Progenitor cell of endocrine pancreas (in vitro differentiated cells): ENCODE measurements at regions not wholly inside any gene's neighbourhood (a gene's known extent, or its start where the extent isn't known, plus 50 kb on each side); places are given as distances from the start of the nearest gene placed in this dataset.

Source experiments
- DNase-seq: peaks from one replicate; pipeline ENCODE4 v3.0.0; 2021; ENCODE audit warnings: low spot score; ENCODE audit not compliant: unreplicated experiment
- H3K27ac Mint-ChIP-seq: 2 replicates; pipeline ENCODE4 v1.8.0; 2021; ENCODE audit warnings: mild to moderate bottlenecking, moderate library complexity, mixed read lengths
- H3K27me3 Mint-ChIP-seq: 2 replicates; pipeline ENCODE4 v1.8.0; 2021; ENCODE audit warnings: mixed read lengths
- H3K36me3 Mint-ChIP-seq: 2 replicates; pipeline ENCODE4 v1.8.0; 2022; ENCODE audit warnings: mixed read lengths; ENCODE audit not compliant: insufficient read depth
- H3K4me1 Mint-ChIP-seq: 2 replicates; pipeline ENCODE4 v1.8.0; 2021; ENCODE audit warnings: low read depth, mixed read lengths
- H3K4me3 Mint-ChIP-seq: 2 replicates; pipeline ENCODE4 v1.8.0; 2021; ENCODE audit warnings: low read depth, mild to moderate bottlenecking, moderate library complexity, mixed read lengths
- H3K9me3 Mint-ChIP-seq: 2 replicates; pipeline ENCODE4 v1.8.0; 2021; ENCODE audit warnings: low read depth, mixed read lengths
- TF ChIP-seq, protein P1 (sequence below): fragments of 200-600 bp; sonication (generic); IDR thresholded peaks from one replicate; pipeline ENCODE4 v1.5.0; 2021; ENCODE audit warnings: antibody characterized with exemption, mild to moderate bottlenecking; ENCODE audit not compliant: unreplicated experiment

GRCh38 chr2:193776988-193777387 lies 1582.3 kb upstream of the TMEFF2 start:
- Mint-ChIP-seq H3K27ac (no peak overlapping the region), H3K36me3 (no peaks in the 10 kb centered on the region), H3K4me3 (no peak overlapping the region), H3K27me3 (no peaks in the 10 kb centered on the region), H3K4me1 (no peaks in the 10 kb centered on the region), H3K9me3 (no peaks in the 10 kb centered on the region)
- TF ChIP-seq, protein P1, sequence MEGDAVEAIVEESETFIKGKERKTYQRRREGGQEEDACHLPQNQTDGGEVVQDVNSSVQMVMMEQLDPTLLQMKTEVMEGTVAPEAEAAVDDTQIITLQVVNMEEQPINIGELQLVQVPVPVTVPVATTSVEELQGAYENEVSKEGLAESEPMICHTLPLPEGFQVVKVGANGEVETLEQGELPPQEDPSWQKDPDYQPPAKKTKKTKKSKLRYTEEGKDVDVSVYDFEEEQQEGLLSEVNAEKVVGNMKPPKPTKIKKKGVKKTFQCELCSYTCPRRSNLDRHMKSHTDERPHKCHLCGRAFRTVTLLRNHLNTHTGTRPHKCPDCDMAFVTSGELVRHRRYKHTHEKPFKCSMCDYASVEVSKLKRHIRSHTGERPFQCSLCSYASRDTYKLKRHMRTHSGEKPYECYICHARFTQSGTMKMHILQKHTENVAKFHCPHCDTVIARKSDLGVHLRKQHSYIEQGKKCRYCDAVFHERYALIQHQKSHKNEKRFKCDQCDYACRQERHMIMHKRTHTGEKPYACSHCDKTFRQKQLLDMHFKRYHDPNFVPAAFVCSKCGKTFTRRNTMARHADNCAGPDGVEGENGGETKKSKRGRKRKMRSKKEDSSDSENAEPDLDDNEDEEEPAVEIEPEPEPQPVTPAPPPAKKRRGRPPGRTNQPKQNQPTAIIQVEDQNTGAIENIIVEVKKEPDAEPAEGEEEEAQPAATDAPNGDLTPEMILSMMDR = no peak
- DNase-seq = no peak

GRCh38 chr2:193774166-193774565 lies 1579.4 kb upstream of the TMEFF2 start:
- Mint-ChIP-seq H3K4me1 (no peaks in the 10 kb centered on the region), H3K9me3 (no peaks in the 10 kb centered on the region), H3K27ac (no peak overlapping the region), H3K27me3 (no peaks in the 10 kb centered on the region), H3K4me3 (no peak overlapping the region), H3K36me3 (no peaks in the 10 kb centered on the region)
- no peak for DNase-seq
- TF ChIP-seq, protein P1 = no peak

DNA sequence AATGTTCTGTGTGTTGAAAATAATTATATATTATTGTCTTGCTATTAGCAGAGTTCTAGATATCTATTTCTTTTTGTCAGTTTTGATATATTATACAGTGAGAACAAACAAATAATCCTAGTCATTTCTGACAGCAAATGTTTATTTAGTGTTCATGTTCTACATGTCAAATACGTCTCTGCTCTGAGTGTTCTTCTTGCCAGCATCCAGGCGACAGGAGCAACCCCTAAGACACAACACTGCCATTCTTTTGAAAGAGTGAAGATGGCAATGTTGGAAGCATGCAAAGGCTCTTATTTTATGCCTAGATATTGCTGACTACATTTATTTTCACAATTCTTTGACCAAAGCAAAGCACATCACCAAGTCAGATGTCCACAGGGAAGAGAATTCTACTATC lies 1556.6 kb upstream of the TMEFF2 start:
- H3K27ac Mint-ChIP-seq = no peak overlapping the region
- no peaks in the 10 kb centered on the region for H3K27me3 Mint-ChIP-seq
- H3K9me3 Mint-ChIP-seq = no peaks in the 10 kb centered on the region
- no peak overlapping the region for H3K4me3 Mint-ChIP-seq
- no peaks in the 10 kb centered on the region for H3K36me3 Mint-ChIP-seq
- TF ChIP-seq, protein P1 = no peak
- H3K4me1 Mint-ChIP-seq = no peaks in the 10 kb centered on the region
- no peak for DNase-seq

DNA sequence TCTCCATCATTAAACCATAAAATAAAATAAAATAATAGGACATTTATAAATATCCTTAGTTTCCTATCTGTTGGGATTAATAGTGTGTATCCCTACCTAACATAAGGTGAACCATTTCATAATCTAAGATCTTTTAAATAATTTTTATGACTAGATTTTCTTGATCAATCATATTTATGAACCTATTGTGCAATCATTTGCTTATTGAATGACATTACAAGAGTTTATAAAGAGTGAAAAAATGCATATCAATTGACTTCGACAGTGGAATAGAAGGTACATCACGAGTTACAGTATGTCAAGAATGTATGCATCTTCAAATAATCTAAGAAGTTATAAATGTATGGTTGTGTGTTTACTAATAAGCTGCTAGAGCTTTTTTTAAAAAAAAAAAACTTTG lies 1554.8 kb upstream of the TMEFF2 start:
- TF ChIP-seq, protein P1 = no peak
- Mint-ChIP-seq H3K4me1 (no peaks in the 10 kb centered on the region), H3K27me3 (no peaks in the 10 kb centered on the region), H3K27ac (no peak overlapping the region), H3K36me3 (no peaks in the 10 kb centered on the region), H3K9me3 (no peaks in the 10 kb centered on the region), H3K4me3 (no peak overlapping the region)
- DNase-seq = no peak

DNA sequence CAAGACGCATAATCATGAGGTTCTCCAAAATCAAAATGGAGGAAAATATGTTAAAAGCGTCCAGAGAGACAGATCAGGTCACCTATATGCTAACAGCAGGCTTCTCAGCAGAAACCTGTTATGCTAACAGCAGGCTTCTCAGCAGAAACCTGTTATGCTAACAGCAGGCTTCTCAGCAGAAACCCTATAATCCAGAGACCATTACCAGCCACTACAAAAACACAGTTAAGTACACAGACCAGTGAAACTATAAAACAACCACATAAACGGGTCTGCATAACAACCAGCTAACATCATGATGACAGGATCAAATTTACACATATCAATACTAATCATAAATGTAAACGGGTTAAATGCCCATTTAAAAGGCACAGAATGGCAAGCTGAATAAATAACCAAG lies 1548.4 kb upstream of the TMEFF2 start:
- no peak for DNase-seq
- Mint-ChIP-seq H3K4me1 (no peaks in the 10 kb centered on the region), H3K27ac (no peak overlapping the region), H3K4me3 (no peak overlapping the region), H3K9me3 (peaks cover 21% of the 10 kb centered on the region), H3K27me3 (no peaks in the 10 kb centered on the region), H3K36me3 (peaks cover 3% of the 10 kb centered on the region)
- TF ChIP-seq, protein P1 = no peak
